Astrocyte (in vitro differentiated cells and primary cell): ENCODE measurements at regions not wholly inside any gene's neighbourhood (a gene's known extent, or its start where the extent isn't known, plus 50 kb on each side); places are given as distances from the start of the nearest gene placed in this dataset.

Source experiments
- DNase-seq: peaks from one replicate; pipeline ENCODE4 v3.0.0-alpha.2; 2010; ENCODE audit warnings: low read depth
- FAIRE-seq: peaks from 2 replicates; lab custom pipeline; 2011; peaks lifted over from hg19 to GRCh38; lab: Jason Lieb, UNC
- H2AFZ ChIP-seq: 2 replicates; pipeline ENCODE4 v1.6.0; 2012; ENCODE audit warnings: low read depth, low read length, inconsistent platforms
- H3K27ac ChIP-seq: 2 replicates; pipeline ENCODE4 v1.5.1; 2011; ENCODE audit warnings: low read depth, low read length, inconsistent platforms
- H3K27me3 ChIP-seq: 2 replicates; pipeline ENCODE4 v1.6.0; 2011; ENCODE audit warnings: low read length, inconsistent platforms; ENCODE audit not compliant: insufficient read depth
- H3K36me3 ChIP-seq: 2 replicates; pipeline ENCODE4 v1.5.1; 2011; ENCODE audit warnings: low read length, inconsistent platforms; ENCODE audit not compliant: insufficient read depth
- H3K4me1 ChIP-seq: 2 replicates; pipeline ENCODE4 v1.5.1; 2011; ENCODE audit warnings: low read length, inconsistent platforms; ENCODE audit not compliant: insufficient read depth
- H3K4me2 ChIP-seq: 2 replicates; pipeline ENCODE4 v1.6.0; 2012; ENCODE audit warnings: low read length, inconsistent platforms
- H3K4me3 ChIP-seq: 2 replicates; pipeline ENCODE4 v1.5.1; 2011; ENCODE audit warnings: low read depth, mild to moderate bottlenecking, low read length, inconsistent platforms; ENCODE audit not compliant: insufficient read depth
- H3K79me2 ChIP-seq: 2 replicates; pipeline ENCODE4 v1.6.0; 2012; ENCODE audit warnings: mild to moderate bottlenecking, low read length, inconsistent platforms; ENCODE audit not compliant: insufficient read depth
- H3K9ac ChIP-seq: 2 replicates; pipeline ENCODE4 v1.6.0; 2012; ENCODE audit warnings: mild to moderate bottlenecking, low read length, inconsistent platforms
- H3K9me3 ChIP-seq: 2 replicates; pipeline ENCODE4 v1.5.1; 2012; ENCODE audit warnings: low read depth, mild to moderate bottlenecking, low read length, inconsistent platforms; ENCODE audit not compliant: insufficient read depth
- H4K20me1 ChIP-seq: 2 replicates; pipeline ENCODE4 v1.6.0; 2012; ENCODE audit warnings: low read length, inconsistent platforms; ENCODE audit not compliant: insufficient read depth
- H3K27ac Mint-ChIP-seq: one replicate; pipeline ENCODE4 v1.8.0; 2021; ENCODE audit warnings: mild to moderate bottlenecking, mixed read lengths; ENCODE audit not compliant: unreplicated experiment
- H3K27me3 Mint-ChIP-seq: one replicate; pipeline ENCODE4 v1.8.0; 2021; ENCODE audit warnings: low read depth, mixed read lengths; ENCODE audit not compliant: unreplicated experiment
- H3K36me3 Mint-ChIP-seq: one replicate; pipeline ENCODE4 v1.8.0; 2021; ENCODE audit warnings: low read depth, mixed read lengths; ENCODE audit not compliant: unreplicated experiment
- H3K4me1 Mint-ChIP-seq: one replicate; pipeline ENCODE4 v1.8.0; 2021; ENCODE audit warnings: low read depth, mixed read lengths; ENCODE audit not compliant: unreplicated experiment
- H3K4me3 Mint-ChIP-seq: one replicate; pipeline ENCODE4 v1.8.0; 2021; ENCODE audit warnings: mild to moderate bottlenecking, moderate library complexity, mixed read lengths; ENCODE audit not compliant: unreplicated experiment
- H3K9me3 Mint-ChIP-seq: one replicate; pipeline ENCODE4 v1.8.0; 2021; ENCODE audit warnings: mild to moderate bottlenecking, mixed read lengths; ENCODE audit not compliant: unreplicated experiment
- CTCF ChIP-seq: IDR thresholded peaks from 2 replicates; pipeline ENCODE4 v1.5.1; 2011; ENCODE audit warnings: low read depth, mild to moderate bottlenecking, inconsistent platforms, low read length, moderate library complexity; ENCODE audit not compliant: insufficient read depth
- EZH2 ChIP-seq: IDR thresholded peaks from 2 replicates; pipeline ENCODE4 v1.6.1; 2012; ENCODE audit warnings: mild to moderate bottlenecking, low read length, inconsistent platforms; ENCODE audit not compliant: insufficient read depth

DNA sequence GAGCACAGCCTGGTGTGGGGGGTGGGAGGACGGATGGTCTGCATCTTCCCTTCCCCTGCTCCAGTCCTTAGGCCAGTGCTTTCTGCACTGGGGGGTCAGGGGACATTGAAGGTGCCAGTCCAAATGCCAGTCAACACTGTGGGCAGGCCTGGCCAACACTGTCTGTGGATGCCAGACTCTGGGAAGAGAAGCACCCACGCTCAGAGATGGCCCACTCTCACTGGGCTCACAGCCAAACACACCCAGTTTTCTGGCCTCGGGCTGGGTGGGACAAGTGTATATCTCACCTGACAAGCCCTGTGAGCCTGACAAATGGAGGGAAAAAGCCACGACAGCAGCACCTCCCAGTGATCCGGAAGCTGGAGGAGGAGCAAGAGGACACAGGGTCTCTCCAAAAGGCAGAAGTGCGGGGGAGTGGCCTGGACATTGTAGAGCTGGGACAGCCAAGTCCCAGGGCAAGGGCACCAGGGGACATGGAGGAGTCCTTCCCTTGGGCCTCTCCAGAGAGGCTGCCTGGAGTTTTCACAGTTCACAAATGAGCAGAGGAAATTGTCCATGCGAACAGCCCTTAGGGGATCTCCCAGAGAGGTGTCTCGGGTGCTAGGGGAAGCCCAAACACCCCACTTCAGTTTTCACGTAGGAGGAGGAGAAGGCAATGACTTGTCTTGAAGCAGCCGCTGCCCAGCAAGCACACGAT, 79.3 kb downstream of the SDC1 start:
- Histone ChIP-seq H3K9me3 (no peaks in the 10 kb centered on the region), H3K79me2 (no peaks in the 10 kb centered on the region), H3K4me1 (peaks cover 44% of the 10 kb centered on the region), H2AFZ (no peak overlapping the region), H3K4me3 (no peak overlapping the region), H3K27ac (no peak overlapping the region), H3K4me2 (no peak overlapping the region), H4K20me1 (no peaks in the 10 kb centered on the region), H3K36me3 (no peaks in the 10 kb centered on the region), H3K27me3 (no peaks in the 10 kb centered on the region), H3K9ac (no peak overlapping the region)
- no peak overlapping the region for H3K27ac Mint-ChIP-seq
- peaks cover 2% of the 10 kb centered on the region for H3K9me3 Mint-ChIP-seq
- FAIRE-seq = no peak
- peaks cover 49% of the 10 kb centered on the region for H3K4me1 Mint-ChIP-seq
- DNase-seq = no peak
- no peaks in the 10 kb centered on the region for H3K36me3 Mint-ChIP-seq
- no peak overlapping the region for H3K4me3 Mint-ChIP-seq
- TF ChIP-seq EZH2 (no peak), CTCF (no peak)
- peaks cover 6% of the 10 kb centered on the region for H3K27me3 Mint-ChIP-seq

GRCh38 chr2:20144861-20145260, 80.1 kb downstream of the SDC1 start:
- Histone ChIP-seq H3K9ac (no peak overlapping the region), H3K9me3 (no peaks in the 10 kb centered on the region), H3K27me3 (no peaks in the 10 kb centered on the region), H2AFZ (no peak overlapping the region), H3K27ac (no peak overlapping the region), H3K4me2 (no peak overlapping the region), H3K4me3 (no peak overlapping the region), H4K20me1 (no peaks in the 10 kb centered on the region), H3K79me2 (no peaks in the 10 kb centered on the region), H3K4me1 (peaks cover 42% of the 10 kb centered on the region), H3K36me3 (no peaks in the 10 kb centered on the region)
- H3K4me3 Mint-ChIP-seq = no peak overlapping the region
- FAIRE-seq (no peak), DNase-seq (no peak)
- TF ChIP-seq CTCF = no peak
- TF ChIP-seq EZH2 = no peak
- peaks cover 6% of the 10 kb centered on the region for H3K27me3 Mint-ChIP-seq
- no peak overlapping the region for H3K27ac Mint-ChIP-seq
- H3K4me1 Mint-ChIP-seq = peaks cover 44% of the 10 kb centered on the region
- H3K36me3 Mint-ChIP-seq = no peaks in the 10 kb centered on the region
- peaks cover 2% of the 10 kb centered on the region for H3K9me3 Mint-ChIP-seq

- H3K9me3 ChIP-seq = no peaks in the 10 kb centered on the region
- H4K20me1 ChIP-seq = no peaks in the 10 kb centered on the region
- no peak overlapping the region for H3K4me2 ChIP-seq
- no peak overlapping the region for H3K4me3 ChIP-seq
- Mint-ChIP-seq H3K27ac (no peak overlapping the region), H3K36me3 (no peaks in the 10 kb centered on the region), H3K27me3 (peaks cover 6% of the 10 kb centered on the region), H3K4me3 (no peak overlapping the region), H3K4me1 (peaks cover 41% of the 10 kb centered on the region), H3K9me3 (peaks cover 2% of the 10 kb centered on the region)
- H3K27me3 ChIP-seq = no peaks in the 10 kb centered on the region
- no peak for DNase-seq
- peaks cover 35% of the 10 kb centered on the region for H3K4me1 ChIP-seq
- H3K27ac ChIP-seq = no peak overlapping the region
- H3K36me3 ChIP-seq = no peaks in the 10 kb centered on the region
- H2AFZ ChIP-seq = no peak overlapping the region
- TF ChIP-seq CTCF = no peak
- no peak for FAIRE-seq
- H3K79me2 ChIP-seq = no peaks in the 10 kb centered on the region
- no peak overlapping the region for H3K9ac ChIP-seq
These were observed 80.7 kb downstream of the SDC1 start for GRCh38 chr2:20144196-20144595.
